ENCODE measurements at regions not wholly inside any gene's neighbourhood (a gene's known extent, or its start where the extent isn't known, plus 50 kb on each side); places are given as distances from the start of the nearest gene placed in this dataset.

DNA sequence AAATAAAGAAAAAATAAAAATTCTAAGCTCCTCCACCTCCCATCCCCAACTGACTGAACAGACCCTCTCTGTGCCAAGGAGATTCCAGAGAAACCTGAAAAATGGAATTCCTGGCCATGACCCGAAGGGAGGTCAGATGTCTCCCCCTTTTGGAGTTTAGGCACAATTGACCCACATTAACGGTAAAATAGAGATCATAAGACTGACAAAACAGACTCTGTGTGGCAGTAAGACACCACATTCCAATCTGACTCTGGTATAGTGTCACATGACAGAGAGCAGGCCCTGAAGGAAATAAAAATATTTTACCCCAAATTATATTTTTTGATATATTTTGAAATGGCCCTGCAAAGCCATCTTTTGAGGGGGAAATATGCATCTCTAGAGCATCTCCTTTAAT is 115.1 kb upstream of the ZKSCAN2 start (continued):
- TF ChIP-seq ZNF114 (CRISPR knock-in tag; IDR thresholded peaks at IDR 0.05) (no peak), EZH2 (IDR thresholded peaks at IDR 0.05; ENCODE audit: low read depth, unreplicated experiment) (no peak), CREB1 (CRISPR knock-in tag; IDR thresholded peaks at IDR 0.05; ENCODE audit: low read depth) (no peak)

DNA sequence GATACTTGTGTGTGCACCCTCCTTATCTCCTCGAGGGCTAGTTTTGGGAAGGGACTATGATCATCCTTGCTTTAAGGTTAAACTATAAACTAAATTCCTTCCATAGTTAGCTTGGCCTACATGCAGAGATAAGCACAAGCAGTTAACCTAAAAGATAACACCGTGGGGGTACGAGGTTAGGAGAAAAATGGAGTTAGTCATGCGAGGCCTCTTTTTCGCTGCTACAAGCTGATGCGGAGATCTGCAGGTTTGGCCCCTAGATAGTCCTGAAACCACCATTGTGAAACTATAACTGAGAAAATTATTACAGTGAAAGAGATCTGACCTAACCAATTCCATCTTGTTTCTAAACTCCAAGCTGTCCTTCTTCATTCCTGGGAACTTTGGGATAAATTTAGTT is 113.7 kb upstream of the ZKSCAN2 start:
- Histone ChIP-seq H2AFZ (no peak overlapping the region), H3K79me2 (replicated peaks; ENCODE audit: insufficient read depth) (no peaks in the 10 kb centered on the region), H3K27me3 (ENCODE audit: insufficient read depth) (no peaks in the 10 kb centered on the region), H3K27ac (ENCODE audit: low read depth) (no peak overlapping the region), H3K4me3 (no peak overlapping the region), H3K4me2 (no peak overlapping the region), H3K36me3 (ENCODE audit: insufficient read depth) (no peaks in the 10 kb centered on the region), H3F3A (replicated peaks; ENCODE audit: low read depth) (no peaks in the 10 kb centered on the region), H3K9me2 (ENCODE audit: insufficient read depth) (no peaks in the 10 kb centered on the region), H4K20me1 (replicated peaks; ENCODE audit: insufficient read depth) (no peaks in the 10 kb centered on the region), H3K4me1 (ENCODE audit: insufficient read depth) (no peaks in the 10 kb centered on the region)
- DNase-seq (ENCODE audit: low spot score) (no peak), ATAC-seq (no peak)
- H3K27me3 Mint-ChIP-seq (ENCODE audit: insufficient read depth, low read depth, poor library complexity) = no peaks in the 10 kb centered on the region
- H3K9me3 Mint-ChIP-seq = peaks cover 83% of the 10 kb centered on the region
- H3K4me1 Mint-ChIP-seq = no peaks in the 10 kb centered on the region
- peaks cover 6% of the 10 kb centered on the region; the same call in 1 of the 3 replicates for H3K36me3 Mint-ChIP-seq (ENCODE audit: low read depth)
- TF ChIP-seq, protein P1, sequence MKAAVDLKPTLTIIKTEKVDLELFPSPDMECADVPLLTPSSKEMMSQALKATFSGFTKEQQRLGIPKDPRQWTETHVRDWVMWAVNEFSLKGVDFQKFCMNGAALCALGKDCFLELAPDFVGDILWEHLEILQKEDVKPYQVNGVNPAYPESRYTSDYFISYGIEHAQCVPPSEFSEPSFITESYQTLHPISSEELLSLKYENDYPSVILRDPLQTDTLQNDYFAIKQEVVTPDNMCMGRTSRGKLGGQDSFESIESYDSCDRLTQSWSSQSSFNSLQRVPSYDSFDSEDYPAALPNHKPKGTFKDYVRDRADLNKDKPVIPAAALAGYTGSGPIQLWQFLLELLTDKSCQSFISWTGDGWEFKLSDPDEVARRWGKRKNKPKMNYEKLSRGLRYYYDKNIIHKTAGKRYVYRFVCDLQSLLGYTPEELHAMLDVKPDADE (IDR thresholded peaks at IDR 0.05) = no peak
- no peak for TF ChIP-seq STAT1 (IDR thresholded peaks at IDR 0.05; ENCODE audit: unreplicated experiment)
- no peak for TF ChIP-seq EZH2 (IDR thresholded peaks at IDR 0.05; ENCODE audit: low read depth, unreplicated experiment)
- TF ChIP-seq POLR2AphosphoS5 (IDR thresholded peaks at IDR 0.05; ENCODE audit: low read depth) = no peak
- TF ChIP-seq NANOG (IDR thresholded peaks at IDR 0.05; ENCODE audit: borderline replicate concordance) = no peak
- TF ChIP-seq EZH2phosphoT487 (IDR thresholded peaks at IDR 0.05; ENCODE audit: unreplicated experiment) = no peak
- no peak for TF ChIP-seq CREB1 (CRISPR knock-in tag; IDR thresholded peaks at IDR 0.05; ENCODE audit: low read depth)
- no peak for TF ChIP-seq JUNB (IDR thresholded peaks at IDR 0.05; ENCODE audit: unreplicated experiment)
- TF ChIP-seq, protein P2, sequence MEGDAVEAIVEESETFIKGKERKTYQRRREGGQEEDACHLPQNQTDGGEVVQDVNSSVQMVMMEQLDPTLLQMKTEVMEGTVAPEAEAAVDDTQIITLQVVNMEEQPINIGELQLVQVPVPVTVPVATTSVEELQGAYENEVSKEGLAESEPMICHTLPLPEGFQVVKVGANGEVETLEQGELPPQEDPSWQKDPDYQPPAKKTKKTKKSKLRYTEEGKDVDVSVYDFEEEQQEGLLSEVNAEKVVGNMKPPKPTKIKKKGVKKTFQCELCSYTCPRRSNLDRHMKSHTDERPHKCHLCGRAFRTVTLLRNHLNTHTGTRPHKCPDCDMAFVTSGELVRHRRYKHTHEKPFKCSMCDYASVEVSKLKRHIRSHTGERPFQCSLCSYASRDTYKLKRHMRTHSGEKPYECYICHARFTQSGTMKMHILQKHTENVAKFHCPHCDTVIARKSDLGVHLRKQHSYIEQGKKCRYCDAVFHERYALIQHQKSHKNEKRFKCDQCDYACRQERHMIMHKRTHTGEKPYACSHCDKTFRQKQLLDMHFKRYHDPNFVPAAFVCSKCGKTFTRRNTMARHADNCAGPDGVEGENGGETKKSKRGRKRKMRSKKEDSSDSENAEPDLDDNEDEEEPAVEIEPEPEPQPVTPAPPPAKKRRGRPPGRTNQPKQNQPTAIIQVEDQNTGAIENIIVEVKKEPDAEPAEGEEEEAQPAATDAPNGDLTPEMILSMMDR (conservative IDR thresholded peaks at IDR 0.05; ENCODE audit: low read depth in 2 of 2) = no peak
- TF ChIP-seq, protein P3, sequence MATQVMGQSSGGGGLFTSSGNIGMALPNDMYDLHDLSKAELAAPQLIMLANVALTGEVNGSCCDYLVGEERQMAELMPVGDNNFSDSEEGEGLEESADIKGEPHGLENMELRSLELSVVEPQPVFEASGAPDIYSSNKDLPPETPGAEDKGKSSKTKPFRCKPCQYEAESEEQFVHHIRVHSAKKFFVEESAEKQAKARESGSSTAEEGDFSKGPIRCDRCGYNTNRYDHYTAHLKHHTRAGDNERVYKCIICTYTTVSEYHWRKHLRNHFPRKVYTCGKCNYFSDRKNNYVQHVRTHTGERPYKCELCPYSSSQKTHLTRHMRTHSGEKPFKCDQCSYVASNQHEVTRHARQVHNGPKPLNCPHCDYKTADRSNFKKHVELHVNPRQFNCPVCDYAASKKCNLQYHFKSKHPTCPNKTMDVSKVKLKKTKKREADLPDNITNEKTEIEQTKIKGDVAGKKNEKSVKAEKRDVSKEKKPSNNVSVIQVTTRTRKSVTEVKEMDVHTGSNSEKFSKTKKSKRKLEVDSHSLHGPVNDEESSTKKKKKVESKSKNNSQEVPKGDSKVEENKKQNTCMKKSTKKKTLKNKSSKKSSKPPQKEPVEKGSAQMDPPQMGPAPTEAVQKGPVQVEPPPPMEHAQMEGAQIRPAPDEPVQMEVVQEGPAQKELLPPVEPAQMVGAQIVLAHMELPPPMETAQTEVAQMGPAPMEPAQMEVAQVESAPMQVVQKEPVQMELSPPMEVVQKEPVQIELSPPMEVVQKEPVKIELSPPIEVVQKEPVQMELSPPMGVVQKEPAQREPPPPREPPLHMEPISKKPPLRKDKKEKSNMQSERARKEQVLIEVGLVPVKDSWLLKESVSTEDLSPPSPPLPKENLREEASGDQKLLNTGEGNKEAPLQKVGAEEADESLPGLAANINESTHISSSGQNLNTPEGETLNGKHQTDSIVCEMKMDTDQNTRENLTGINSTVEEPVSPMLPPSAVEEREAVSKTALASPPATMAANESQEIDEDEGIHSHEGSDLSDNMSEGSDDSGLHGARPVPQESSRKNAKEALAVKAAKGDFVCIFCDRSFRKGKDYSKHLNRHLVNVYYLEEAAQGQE (IDR thresholded peaks at IDR 0.05; ENCODE audit: unreplicated experiment) = no peak
- no peak for TF ChIP-seq ZNF331 (CRISPR knock-in tag; IDR thresholded peaks at IDR 0.05; ENCODE audit: low read depth)
- TF ChIP-seq, protein P4, sequence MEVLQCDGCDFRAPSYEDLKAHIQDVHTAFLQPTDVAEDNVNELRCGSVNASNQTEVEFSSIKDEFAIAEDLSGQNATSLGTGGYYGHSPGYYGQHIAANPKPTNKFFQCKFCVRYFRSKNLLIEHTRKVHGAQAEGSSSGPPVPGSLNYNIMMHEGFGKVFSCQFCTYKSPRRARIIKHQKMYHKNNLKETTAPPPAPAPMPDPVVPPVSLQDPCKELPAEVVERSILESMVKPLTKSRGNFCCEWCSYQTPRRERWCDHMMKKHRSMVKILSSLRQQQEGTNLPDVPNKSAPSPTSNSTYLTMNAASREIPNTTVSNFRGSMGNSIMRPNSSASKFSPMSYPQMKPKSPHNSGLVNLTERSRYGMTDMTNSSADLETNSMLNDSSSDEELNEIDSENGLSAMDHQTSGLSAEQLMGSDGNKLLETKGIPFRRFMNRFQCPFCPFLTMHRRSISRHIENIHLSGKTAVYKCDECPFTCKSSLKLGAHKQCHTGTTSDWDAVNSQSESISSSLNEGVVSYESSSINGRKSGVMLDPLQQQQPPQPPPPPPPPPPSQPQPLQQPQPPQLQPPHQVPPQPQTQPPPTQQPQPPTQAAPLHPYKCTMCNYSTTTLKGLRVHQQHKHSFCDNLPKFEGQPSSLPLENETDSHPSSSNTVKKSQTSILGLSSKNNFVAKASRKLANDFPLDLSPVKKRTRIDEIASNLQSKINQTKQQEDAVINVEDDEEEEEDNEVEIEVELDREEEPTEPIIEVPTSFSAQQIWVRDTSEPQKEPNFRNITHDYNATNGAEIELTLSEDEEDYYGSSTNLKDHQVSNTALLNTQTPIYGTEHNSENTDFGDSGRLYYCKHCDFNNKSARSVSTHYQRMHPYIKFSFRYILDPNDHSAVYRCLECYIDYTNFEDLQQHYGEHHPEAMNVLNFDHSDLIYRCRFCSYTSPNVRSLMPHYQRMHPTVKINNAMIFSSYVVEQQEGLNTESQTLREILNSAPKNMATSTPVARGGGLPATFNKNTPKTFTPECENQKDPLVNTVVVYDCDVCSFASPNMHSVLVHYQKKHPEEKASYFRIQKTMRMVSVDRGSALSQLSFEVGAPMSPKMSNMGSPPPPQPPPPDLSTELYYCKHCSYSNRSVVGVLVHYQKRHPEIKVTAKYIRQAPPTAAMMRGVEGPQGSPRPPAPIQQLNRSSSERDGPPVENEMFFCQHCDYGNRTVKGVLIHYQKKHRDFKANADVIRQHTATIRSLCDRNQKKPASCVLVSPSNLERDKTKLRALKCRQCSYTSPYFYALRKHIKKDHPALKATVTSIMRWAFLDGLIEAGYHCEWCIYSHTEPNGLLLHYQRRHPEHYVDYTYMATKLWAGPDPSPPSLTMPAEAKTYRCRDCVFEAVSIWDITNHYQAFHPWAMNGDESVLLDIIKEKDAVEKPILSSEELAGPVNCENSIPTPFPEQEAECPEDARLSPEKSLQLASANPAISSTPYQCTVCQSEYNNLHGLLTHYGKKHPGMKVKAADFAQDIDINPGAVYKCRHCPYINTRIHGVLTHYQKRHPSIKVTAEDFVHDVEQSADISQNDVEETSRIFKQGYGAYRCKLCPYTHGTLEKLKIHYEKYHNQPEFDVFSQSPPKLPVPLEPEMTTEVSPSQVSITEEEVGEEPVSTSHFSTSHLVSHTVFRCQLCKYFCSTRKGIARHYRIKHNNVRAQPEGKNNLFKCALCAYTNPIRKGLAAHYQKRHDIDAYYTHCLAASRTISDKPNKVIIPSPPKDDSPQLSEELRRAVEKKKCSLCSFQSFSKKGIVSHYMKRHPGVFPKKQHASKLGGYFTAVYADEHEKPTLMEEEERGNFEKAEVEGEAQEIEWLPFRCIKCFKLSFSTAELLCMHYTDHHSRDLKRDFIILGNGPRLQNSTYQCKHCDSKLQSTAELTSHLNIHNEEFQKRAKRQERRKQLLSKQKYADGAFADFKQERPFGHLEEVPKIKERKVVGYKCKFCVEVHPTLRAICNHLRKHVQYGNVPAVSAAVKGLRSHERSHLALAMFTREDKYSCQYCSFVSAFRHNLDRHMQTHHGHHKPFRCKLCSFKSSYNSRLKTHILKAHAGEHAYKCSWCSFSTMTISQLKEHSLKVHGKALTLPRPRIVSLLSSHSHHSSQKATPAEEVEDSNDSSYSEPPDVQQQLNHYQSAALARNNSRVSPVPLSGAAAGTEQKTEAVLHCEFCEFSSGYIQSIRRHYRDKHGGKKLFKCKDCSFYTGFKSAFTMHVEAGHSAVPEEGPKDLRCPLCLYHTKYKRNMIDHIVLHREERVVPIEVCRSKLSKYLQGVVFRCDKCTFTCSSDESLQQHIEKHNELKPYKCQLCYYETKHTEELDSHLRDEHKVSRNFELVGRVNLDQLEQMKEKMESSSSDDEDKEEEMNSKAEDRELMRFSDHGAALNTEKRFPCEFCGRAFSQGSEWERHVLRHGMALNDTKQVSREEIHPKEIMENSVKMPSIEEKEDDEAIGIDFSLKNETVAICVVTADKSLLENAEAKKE (CRISPR knock-in tag; IDR thresholded peaks at IDR 0.05) = no peak
- no peak for TF ChIP-seq ZNF114 (CRISPR knock-in tag; IDR thresholded peaks at IDR 0.05)
- H3K4me3 Mint-ChIP-seq = no peak overlapping the region
- no peak overlapping the region for H3K27ac Mint-ChIP-seq

Data from GM23338 (cell line).